ENCODE measurements at regions not wholly inside any gene's neighbourhood (a gene's known extent, or its start where the extent isn't known, plus 50 kb on each side); places are given as distances from the start of the nearest gene placed in this dataset.

DNA sequence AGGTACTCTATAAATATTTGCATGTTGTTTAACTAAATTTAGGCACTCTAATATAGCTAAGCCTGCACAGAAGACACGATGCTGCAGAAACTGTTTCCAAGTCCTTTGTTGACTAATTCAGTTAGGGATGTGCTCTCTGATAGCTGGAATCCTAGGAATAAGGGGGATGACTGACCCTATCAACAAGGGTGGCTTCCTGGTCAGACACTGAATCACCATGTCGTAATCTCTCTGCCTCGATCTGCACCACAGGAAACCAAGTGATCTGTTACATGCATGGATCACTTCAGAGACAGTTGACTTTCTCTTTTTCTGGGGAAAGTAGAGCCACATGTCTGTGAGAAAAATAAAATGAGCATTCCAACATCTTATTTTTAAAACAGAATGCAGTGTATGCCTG lies 169.1 kb downstream of the GUCY2F start:
- H3K27ac ChIP-seq, result no peak overlapping the region
- no peak for DNase-seq (ENCODE audit: low spot score)
- no peak for TF ChIP-seq CTCF (IDR thresholded peaks at IDR 0.05)
- no peak overlapping the region for H3K4me3 ChIP-seq

DNA sequence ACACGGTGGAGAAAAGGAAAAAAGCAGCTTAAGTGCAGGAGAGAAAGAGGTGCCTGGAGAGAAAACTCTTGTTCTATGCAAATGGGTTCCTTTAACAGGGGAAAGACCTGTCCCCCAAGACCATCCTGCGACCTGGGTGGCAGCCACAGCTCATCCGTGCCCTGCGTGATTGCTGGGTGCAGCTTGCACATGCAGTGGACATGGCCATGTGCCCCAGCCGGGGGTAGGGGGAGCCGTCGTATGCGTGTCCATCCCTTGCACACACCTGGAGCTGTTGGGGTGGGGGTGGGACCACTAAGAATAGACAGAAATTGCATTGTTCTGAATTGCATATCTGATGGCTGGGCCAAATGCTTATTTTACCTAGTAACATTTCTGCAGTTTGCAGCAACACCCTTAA lies 171.9 kb downstream of the GUCY2F start:
- Histone ChIP-seq H3K4me3 (no peak overlapping the region), H3K27ac (no peak overlapping the region)
- no peak for DNase-seq (ENCODE audit: low spot score)
- no peak for TF ChIP-seq CTCF (IDR thresholded peaks at IDR 0.05)

DNA sequence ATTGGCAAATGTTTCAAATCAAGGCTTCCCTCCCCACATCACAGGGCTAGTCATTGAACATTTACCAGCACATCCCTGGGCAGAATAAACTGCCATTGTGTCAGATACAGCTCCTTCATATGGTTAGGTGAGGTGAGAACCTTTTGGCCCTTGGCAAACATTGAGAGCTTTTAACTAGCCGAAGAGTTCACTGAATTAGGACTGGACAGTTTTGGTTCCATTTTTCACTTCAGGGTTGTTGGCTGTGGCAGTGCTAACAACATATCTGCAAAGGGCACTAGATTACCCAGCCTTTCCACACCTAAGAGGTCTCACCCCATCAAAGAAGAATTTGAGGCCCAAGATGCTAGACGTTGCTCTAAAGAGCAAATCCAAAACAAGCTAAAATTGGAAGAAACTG lies 180.7 kb downstream of the GUCY2F start:
- no peak for TF ChIP-seq CTCF (IDR thresholded peaks at IDR 0.05)
- Histone ChIP-seq H3K27ac (no peak overlapping the region), H3K4me3 (no peak overlapping the region)
- no peak for DNase-seq (ENCODE audit: low spot score)

DNA sequence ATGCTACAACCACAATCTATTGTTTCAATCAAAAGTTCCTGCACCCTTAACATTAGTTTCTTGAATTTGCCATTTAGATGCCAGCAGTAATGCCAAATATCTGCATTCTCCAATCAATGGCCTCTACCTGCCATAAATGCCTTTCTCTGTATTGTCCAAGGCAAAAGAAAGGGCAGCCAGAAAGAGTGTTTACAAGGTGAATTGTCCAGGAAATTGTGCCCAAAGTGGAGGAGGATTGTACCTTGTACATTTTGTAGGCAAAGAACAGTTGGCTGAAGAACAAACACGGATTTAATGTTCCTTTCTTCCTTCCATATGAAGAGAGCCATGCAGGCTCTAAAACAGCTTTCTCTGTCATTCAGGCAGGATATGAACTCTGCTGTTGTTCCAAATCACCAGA lies 181.5 kb downstream of the GUCY2F start:
- no peak for TF ChIP-seq CTCF (IDR thresholded peaks at IDR 0.05)
- no peak overlapping the region for H3K4me3 ChIP-seq
- H3K27ac ChIP-seq, result no peak overlapping the region
- DNase-seq (ENCODE audit: low spot score), result no peak

GRCh38 chrX:109299091-109299490 lies 182.8 kb downstream of the GUCY2F start:
- DNase-seq (ENCODE audit: low spot score), result no peak
- no peak for TF ChIP-seq CTCF (IDR thresholded peaks at IDR 0.05)
- H3K27ac ChIP-seq, result no peak overlapping the region
- H3K4me3 ChIP-seq, result no peak overlapping the region

DNA sequence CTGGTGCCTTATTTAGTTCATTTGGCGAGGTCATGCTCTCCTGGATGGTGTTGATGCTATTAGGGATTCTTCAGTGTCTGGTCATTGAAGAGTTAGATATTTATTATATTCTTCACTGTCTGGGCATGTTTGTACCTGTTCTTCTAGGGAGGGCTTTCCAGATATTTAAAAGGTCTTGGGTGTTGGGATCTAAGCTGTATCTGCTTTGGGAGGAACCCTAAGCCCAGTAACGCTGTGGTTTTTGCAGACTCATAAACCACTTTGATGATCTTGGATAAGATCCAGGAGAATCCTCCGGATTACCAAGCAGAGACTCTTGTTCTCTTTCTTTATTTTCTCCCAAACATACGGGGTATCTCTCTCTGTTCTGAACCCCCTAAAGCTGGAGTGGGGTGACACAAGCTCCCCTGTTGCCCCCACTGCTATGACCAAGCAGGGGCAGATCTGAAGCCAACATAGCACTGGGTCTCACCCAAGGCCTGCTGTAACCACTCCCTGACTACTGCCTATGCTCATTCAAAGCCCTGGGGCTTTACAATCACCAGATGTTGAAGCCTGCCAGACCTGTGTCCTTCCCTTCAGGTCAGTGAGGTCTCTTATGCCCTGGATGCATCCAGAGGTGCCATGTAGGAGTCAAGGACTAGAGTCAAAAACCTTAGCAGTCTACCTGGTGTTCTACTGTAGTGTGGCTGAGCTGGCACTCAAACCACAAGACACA lies 187.6 kb downstream of the GUCY2F start:
- Histone ChIP-seq H3K4me3 (no peak overlapping the region), H3K27ac (no peak overlapping the region)
- DNase-seq (ENCODE audit: low spot score), result no peak
- no peak for TF ChIP-seq CTCF (IDR thresholded peaks at IDR 0.05)

- Histone ChIP-seq H3K4me3 (no peak overlapping the region), H3K27ac (no peak overlapping the region)
- no peak for DNase-seq (ENCODE audit: low spot score)
- TF ChIP-seq CTCF (IDR thresholded peaks at IDR 0.05), result no peak
Observed at GRCh38 chrX:109283870-109284269, 198.0 kb downstream of the GUCY2F start.

Data from coronary artery (tissue), 2 donors.